Activated T-cell treated with anti-CD3 and anti-CD28 coated beads, Interleukin-2, amount 50 U/mL, for 72 hours (primary cell): ENCODE measurements at regions not wholly inside any gene's neighbourhood (a gene's known extent, or its start where the extent isn't known, plus 50 kb on each side); places are given as distances from the start of the nearest gene placed in this dataset.
"Not testable (repeated sequence)": the region's sequence is repeated elsewhere in the genome, so short reads cannot be mapped to it uniquely, and the experiment has no call there.

Experiments
- ATAC-seq, 2 donors: fragments of 150-1000 bp; cut with Tn5 transposase; replicated peaks in 1 of 2; 2 replicates each; pipeline ENCODE4 v1.10.0; 2021; ENCODE audit warnings: moderate library complexity in 2 of 2, mild to moderate bottlenecking in 1 of 2
- DNase-seq, 2 donors: peaks; one replicate each; pipeline ENCODE4 v3.0.0; 2021 to 2022; ENCODE audit warnings: mixed read lengths in 1 of 2
- H3K27ac Mint-ChIP-seq: one replicate; pipeline ENCODE4 v1.8.0; 2022; ENCODE audit warnings: mild to moderate bottlenecking, moderate library complexity, mixed read lengths
- H3K27me3 Mint-ChIP-seq: one replicate; pipeline ENCODE4 v1.8.0; 2022; ENCODE audit warnings: low read depth, mixed read lengths
- H3K36me3 Mint-ChIP-seq, 2 donors: one replicate each; pipeline ENCODE4 v1.8.0; 2022; ENCODE audit warnings: mixed read lengths in 2 of 2, mild to moderate bottlenecking in 1 of 2; ENCODE audit not compliant: insufficient read depth in 2 of 2
- H3K4me1 Mint-ChIP-seq: one replicate; pipeline ENCODE4 v1.8.0; 2022; ENCODE audit warnings: low read depth, mixed read lengths
- H3K4me3 Mint-ChIP-seq, 2 donors: one replicate each; pipeline ENCODE4 v1.8.0; 2022; ENCODE audit warnings: mild to moderate bottlenecking in 2 of 2, mixed read lengths in 2 of 2, moderate library complexity in 2 of 2
- H3K9me3 Mint-ChIP-seq, 2 donors: one replicate each; pipeline ENCODE4 v1.8.0; 2022; ENCODE audit warnings: mixed read lengths in 2 of 2

DNA sequence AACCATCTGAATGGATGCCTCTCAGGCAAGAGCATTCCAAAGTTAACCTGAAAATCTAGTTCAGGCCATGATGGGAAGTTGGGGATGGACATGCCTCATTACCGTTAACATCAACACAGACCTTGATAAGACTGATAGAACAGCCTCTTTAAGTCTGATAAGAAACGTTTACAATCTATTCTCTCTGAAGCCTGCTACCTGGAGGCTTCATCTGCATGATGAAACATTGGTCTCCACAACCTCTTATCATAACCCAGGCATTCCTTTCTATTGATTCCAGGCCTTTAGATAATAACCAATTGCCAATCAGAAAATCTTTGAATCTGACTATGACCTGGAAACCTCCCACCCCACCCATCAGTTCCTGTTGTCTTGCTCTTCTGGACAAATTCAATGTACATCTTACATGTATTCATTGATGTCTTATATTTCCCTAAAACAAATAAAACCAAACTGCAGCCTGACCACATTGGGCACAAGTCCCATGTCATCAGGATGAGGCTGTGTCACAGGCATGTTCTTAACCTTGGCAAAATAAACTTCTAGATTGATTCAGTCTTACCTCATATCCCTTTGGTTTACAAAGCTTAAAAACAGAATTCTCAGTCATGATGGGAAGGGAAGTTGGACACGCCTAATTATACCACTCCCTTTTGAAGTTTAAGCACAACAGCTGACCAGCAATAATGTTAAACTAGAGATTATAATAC is 843.8 kb upstream of the SPRY2 start:
- ATAC-seq (no peak), DNase-seq (no peak)
- Mint-ChIP-seq H3K4me3 (no peak overlapping the region), H3K36me3 (no peaks in the 10 kb centered on the region), H3K9me3 (peaks cover 3 to 10% of the 10 kb centered on the region in 2 donors), H3K27ac (no peak overlapping the region), H3K4me1 (no peaks in the 10 kb centered on the region), H3K27me3 (no peaks in the 10 kb centered on the region)

DNA sequence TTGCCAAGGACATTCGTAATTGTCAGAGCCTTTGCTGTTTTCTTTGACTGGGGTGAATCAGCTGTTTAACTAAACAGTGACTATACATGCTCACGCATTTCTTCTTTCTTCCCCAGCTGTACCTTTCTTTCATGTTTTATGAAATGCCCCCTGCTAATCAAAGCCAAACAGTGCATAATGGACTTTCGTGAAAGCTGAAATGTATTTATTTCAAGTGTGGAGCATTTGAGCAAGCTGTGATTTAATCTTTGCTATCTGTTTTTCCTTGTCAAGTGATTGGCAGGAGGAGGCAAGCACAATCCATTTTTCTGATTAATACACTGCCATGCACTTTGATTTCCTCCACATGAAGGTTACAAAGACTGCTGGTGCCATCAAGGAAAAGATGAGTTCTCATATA is 831.7 kb upstream of the SPRY2 start:
- H3K9me3 Mint-ChIP-seq, result no peaks in the 10 kb centered on the region
- no peaks in the 10 kb centered on the region for H3K4me1 Mint-ChIP-seq
- H3K36me3 Mint-ChIP-seq, result no peaks in the 10 kb centered on the region
- H3K4me3 Mint-ChIP-seq, result no peak overlapping the region
- DNase-seq (no peak), ATAC-seq (no peak)
- H3K27ac Mint-ChIP-seq, result no peak overlapping the region
- H3K27me3 Mint-ChIP-seq, result no peaks in the 10 kb centered on the region

DNA sequence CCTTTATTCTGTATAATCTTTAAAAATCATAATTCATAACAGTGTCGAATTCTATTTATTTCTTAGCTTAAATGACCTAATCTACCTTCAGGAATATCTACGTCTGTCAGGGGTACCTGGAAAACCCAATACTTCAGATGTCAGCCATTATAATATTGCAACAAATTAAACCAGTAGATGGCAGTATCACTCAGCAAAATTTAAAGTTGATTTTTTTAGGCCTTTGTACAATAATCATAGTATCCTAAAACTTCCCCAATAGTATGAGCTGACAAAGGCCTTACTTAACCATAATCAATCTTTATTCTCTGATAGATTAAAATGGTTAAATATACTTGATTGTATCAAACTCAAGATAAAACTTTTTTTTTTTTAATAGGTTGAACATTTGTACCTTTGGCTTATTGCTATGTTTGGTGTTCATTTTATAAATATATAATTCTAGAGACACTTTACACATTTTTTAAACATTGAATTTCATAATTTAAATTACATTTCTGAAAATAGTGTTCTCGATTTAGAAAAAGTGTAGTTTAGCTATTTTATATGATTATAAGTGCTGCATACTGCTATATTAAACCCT is 830.2 kb upstream of the SPRY2 start:
- Mint-ChIP-seq H3K9me3 (peaks cover 4 to 5% of the 10 kb centered on the region in 2 donors), H3K27me3 (no peaks in the 10 kb centered on the region), H3K4me1 (no peaks in the 10 kb centered on the region), H3K4me3 (no peak overlapping the region), H3K27ac (no peak overlapping the region), H3K36me3 (peaks cover 0 to 1% of the 10 kb centered on the region in 2 donors)
- ATAC-seq, result no peak
- no peak for DNase-seq

DNA sequence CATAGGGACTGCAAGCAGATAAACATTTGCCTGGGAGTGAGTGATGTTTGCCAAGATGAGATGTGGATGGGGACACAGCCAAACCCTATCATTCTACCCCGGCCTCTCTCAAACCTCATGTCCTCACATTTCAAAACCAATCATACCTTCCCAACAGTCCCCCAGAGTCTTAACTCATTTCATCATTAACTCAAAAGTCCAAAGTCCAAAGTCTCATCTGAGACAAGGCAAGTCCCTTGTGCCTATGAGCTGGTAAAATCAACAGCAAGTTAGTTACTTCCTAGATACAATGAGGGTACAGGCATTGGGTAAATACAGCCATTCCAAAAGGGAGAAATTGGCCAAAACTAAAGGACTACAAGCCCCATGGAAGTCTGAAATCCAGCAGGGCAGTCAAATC is 822.9 kb upstream of the SPRY2 start:
- not testable (repeated sequence) for H3K4me1 Mint-ChIP-seq, DNase-seq, H3K27me3 Mint-ChIP-seq, ATAC-seq, H3K4me3 Mint-ChIP-seq, H3K36me3 Mint-ChIP-seq, H3K27ac Mint-ChIP-seq
- peaks cover 13 to 14% of the 10 kb centered on the region in 2 donors for H3K9me3 Mint-ChIP-seq

DNA sequence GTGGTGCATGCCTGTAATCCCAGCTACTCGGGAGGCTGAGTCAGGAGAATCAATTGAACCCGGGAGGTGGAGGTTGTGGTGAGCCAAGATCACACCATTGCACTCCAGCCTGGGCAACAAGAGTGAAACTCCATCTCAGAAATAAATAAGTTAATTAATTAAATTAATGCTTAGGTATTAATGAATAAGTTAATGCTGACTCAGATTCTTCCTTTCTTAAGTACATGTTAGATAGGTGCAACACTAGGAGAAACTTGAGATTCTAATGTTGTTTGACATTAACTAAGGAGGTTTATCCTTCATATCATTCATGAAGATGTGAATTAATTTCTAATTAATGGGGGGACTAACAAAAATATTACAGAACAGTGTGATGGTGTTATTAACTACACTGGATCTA is 812.6 kb upstream of the SPRY2 start:
- no peak for ATAC-seq
- Mint-ChIP-seq H3K9me3 (peaks cover 3 to 5% of the 10 kb centered on the region in 2 donors), H3K36me3 (no peaks in the 10 kb centered on the region), H3K27me3 (no peaks in the 10 kb centered on the region), H3K4me1 (no peaks in the 10 kb centered on the region), H3K27ac (no peak overlapping the region), H3K4me3 (no peak overlapping the region)
- no peak for DNase-seq

DNA sequence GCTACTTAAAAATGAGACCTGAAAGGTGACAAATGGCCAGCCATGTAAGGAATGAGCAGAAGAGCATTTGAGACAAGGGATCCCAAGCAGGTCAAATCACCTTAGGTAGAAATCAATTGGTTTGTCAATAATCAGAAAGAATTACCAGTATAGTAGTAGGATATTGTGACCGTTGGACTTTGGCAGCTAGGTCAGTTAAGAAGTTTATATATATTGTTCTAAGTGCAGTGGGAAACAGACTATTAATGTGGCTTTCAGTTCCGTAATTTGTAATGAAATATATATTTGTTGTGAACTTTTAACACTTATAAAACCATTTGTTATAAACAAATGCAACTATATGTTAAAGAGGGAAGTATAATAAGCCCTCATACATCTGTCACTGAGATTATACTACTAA is 807.9 kb upstream of the SPRY2 start:
- no peak overlapping the region for H3K27ac Mint-ChIP-seq
- DNase-seq (no peak), ATAC-seq (no peak)
- H3K4me3 Mint-ChIP-seq, result no peak overlapping the region
- no peaks in the 10 kb centered on the region for H3K4me1 Mint-ChIP-seq
- peaks cover 6 to 13% of the 10 kb centered on the region in 2 donors for H3K9me3 Mint-ChIP-seq
- H3K36me3 Mint-ChIP-seq, result no peaks in the 10 kb centered on the region
- H3K27me3 Mint-ChIP-seq, result no peaks in the 10 kb centered on the region

DNA sequence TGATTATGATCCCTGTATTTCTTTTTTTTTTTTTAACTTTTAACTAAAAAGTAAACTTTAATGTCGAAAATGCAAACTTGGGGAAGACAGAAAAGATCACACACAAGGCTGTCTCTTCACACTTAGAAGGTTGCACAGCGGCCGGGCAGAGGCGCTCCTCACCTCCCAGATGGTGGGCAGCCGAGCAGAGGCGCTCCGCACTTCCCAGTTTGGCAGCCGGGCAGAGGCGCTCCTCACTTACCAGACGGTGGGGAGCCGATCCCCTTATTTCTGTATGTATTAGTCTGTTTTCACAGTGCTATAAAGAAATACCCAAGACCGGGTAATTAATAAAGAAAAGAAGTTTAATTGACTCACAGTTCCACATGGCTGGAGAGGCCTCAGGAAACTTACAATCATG is 805.6 kb upstream of the SPRY2 start:
- not testable (repeated sequence) for H3K27ac Mint-ChIP-seq, H3K4me3 Mint-ChIP-seq, H3K27me3 Mint-ChIP-seq, H3K4me1 Mint-ChIP-seq, DNase-seq, ATAC-seq, H3K36me3 Mint-ChIP-seq
- H3K9me3 Mint-ChIP-seq, result peaks cover 6 to 11% of the 10 kb centered on the region in 2 donors

DNA sequence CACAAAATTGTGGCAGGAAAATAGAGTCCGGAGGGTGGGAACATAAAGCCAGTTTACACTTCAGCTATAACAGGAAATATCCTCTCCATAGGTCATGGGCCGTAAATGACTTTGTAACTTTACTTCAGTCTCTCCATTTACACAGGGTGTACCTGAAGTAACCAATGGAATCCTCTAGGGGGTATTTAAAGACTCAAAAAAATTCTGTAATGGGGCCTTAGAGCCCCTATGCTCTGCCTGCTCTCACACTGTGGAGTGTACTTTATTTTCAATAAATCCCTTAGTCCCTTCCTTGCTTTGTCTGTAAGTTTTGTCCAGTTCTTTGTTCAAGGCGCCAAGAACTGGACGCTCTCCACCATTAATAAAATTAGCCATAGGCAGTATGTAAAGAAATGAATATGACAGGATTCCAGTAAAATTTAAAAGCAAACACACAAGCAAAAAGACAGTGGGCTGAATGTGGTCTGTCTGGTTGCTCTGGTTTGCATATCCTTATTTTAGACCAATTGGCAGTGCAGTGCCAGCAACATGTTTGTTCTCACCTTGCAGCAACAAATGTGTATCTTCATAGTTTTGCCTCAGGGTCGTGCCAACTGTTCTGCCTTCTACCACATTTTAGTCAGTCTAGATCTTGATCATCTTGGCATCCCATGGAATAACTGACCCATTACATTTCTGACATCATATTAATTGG is 801.5 kb upstream of the SPRY2 start:
- ATAC-seq (no peak), DNase-seq (no peak)
- H3K27ac Mint-ChIP-seq, result no peak overlapping the region
- H3K4me3 Mint-ChIP-seq, result no peak overlapping the region
- H3K4me1 Mint-ChIP-seq, result no peaks in the 10 kb centered on the region
- H3K36me3 Mint-ChIP-seq, result no peaks in the 10 kb centered on the region
- peaks cover 4% of the 10 kb centered on the region in 2 donors for H3K9me3 Mint-ChIP-seq
- H3K27me3 Mint-ChIP-seq, result no peaks in the 10 kb centered on the region

DNA sequence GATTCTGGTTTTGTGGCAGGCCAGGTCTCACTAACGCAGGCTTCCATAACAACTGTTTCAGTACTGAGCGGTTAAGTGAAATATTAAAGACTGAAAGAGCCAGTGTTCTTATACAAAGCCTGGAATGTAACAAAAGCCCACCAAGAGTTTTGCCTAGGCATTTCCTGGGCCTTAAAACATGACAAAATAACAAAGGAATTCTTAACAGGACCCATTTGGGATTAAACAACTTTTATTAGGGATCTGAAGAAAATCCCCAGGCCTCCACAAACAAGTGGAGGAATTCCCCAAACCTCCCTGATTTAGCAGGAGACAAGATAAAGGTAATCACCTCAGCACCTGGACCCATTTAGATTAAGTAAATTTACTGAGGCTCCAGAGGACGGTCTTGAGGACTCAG is 799.7 kb upstream of the SPRY2 start:
- Mint-ChIP-seq H3K27me3 (no peaks in the 10 kb centered on the region), H3K27ac (no peak overlapping the region)

DNA sequence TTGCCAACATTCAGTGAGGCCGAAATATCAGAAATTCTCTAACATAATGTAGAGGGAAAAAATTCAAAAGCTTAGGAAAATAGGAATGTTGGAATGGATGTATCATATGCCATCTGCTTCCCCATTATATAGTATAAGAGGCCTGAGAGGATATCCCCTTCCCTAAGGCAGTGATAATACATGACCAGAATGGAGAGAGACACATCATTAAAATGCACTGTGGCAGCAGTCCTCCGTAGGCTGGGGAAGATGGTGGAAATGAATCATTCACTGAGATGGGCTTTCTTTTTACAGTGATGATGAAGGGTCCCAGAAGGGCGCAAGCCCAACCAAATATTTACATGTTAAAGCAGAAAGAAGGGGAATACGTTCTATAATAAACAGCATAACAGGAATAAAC is 799.1 kb upstream of the SPRY2 start:
- ATAC-seq (no peak), DNase-seq (no peak)
- Mint-ChIP-seq H3K27me3 (no peaks in the 10 kb centered on the region), H3K9me3 (peaks cover 0 to 2% of the 10 kb centered on the region in 2 donors), H3K4me1 (no peaks in the 10 kb centered on the region), H3K36me3 (no peaks in the 10 kb centered on the region), H3K4me3 (no peak overlapping the region), H3K27ac (no peak overlapping the region)

More for the DNA sequence above, 799.7 kb upstream of the SPRY2 start:
- DNase-seq (no peak), ATAC-seq (no peak)
- H3K4me3 Mint-ChIP-seq, result no peak overlapping the region
- peaks cover 2% of the 10 kb centered on the region in 2 donors for H3K9me3 Mint-ChIP-seq
- no peaks in the 10 kb centered on the region for H3K36me3 Mint-ChIP-seq
- H3K4me1 Mint-ChIP-seq, result no peaks in the 10 kb centered on the region

DNA sequence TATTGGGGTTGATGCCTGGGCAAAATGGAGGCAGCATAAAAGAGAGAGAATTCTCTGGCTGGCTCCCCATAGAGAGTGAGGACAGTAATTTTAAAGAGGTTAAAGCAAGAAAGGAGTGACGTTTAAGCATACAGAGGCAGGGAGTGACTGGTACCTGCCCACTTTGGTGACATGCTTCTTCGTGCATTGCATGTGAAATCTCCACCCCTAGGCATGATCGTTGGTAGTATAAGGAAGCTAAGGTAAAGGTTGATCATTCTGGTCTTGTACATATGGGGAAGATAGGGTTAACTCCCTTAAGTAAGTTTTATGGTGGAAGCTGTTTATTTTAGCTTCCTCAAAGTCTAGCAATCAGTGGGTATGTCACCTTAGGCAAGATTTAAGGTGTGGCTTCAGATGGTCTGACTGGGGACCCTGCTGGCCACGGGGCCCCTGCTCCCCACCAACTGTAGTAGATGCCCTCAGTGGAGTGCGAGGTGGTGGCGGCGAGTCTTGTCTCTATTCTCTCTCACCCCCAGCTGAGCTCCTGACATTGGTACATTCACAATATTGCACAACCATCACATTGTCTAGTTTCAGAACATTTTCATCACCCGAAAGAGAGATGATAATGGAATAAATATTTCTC is 797.5 kb upstream of the SPRY2 start:
- Mint-ChIP-seq H3K9me3 (peaks cover 0 to 2% of the 10 kb centered on the region in 2 donors), H3K36me3 (no peaks in the 10 kb centered on the region), H3K4me1 (no peaks in the 10 kb centered on the region), H3K4me3 (no peak overlapping the region), H3K27me3 (no peaks in the 10 kb centered on the region), H3K27ac (no peak overlapping the region)
- DNase-seq (no peak), ATAC-seq (no peak)

DNA sequence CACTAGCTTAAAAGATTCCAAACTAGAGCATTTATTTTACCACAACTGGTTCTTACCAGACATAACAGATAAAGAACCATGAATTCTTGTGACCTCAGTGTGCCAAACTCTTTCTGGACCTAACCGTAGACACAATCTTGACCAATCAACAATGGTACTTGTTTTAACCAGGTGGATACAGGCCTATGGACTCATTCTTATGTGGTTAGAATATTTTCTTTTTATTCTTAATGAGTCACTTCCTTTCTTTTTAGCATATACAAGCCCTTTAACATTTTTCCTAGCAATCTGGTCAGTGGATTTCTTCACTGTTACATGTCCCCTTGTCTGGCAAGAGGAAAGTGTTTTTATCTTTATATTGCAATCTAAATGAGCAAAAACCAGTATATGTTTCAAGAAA is 792.1 kb upstream of the SPRY2 start:
- H3K4me3 Mint-ChIP-seq, result no peak overlapping the region
- no peaks in the 10 kb centered on the region for H3K4me1 Mint-ChIP-seq
- H3K36me3 Mint-ChIP-seq, result no peaks in the 10 kb centered on the region
- H3K9me3 Mint-ChIP-seq, result peaks cover 5 to 8% of the 10 kb centered on the region in 2 donors
- H3K27ac Mint-ChIP-seq, result no peak overlapping the region
- H3K27me3 Mint-ChIP-seq, result no peaks in the 10 kb centered on the region
- no peak for DNase-seq
- ATAC-seq, result no peak

DNA sequence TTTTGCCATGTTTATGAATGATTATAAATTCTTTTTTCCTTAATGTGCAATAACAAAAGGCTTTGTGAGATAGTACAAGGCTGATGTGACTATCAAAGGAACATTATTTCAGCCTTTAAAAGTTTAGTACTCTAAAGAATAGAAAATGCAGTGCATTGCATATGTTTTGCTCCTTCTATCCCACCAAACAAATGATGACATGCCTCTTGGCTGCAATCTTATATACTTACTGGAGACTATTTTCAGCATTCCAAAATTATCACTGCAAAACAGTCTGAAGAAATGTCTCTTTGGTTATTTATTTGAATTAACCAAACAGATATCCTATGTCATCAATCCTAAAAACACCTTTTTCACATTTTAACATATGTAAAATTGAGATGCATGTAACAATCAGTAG is 776.5 kb upstream of the SPRY2 start:
- Mint-ChIP-seq H3K4me1 (no peaks in the 10 kb centered on the region), H3K4me3 (no peak overlapping the region), H3K9me3 (peaks cover 2% of the 10 kb centered on the region in 2 donors), H3K27me3 (no peaks in the 10 kb centered on the region), H3K27ac (no peak overlapping the region), H3K36me3 (no peaks in the 10 kb centered on the region)
- DNase-seq (no peak), ATAC-seq (no peak)
